ENCODE measurements at regions not wholly inside any gene's neighbourhood (a gene's known extent, or its start where the extent isn't known, plus 50 kb on each side); places are given as distances from the start of the nearest gene placed in this dataset.

GRCh38 chr20:52536040-52536439 lies 344.5 kb upstream of the ZFP64 start:
- Histone ChIP-seq H3K27me3 (no peaks in the 10 kb centered on the region), H3K36me3 (no peaks in the 10 kb centered on the region), H3K4me1 (ENCODE audit: low read depth) (no peaks in the 10 kb centered on the region), H3K9me3 (ENCODE audit: low read depth) (no peaks in the 10 kb centered on the region), H3K27ac (no peak overlapping the region), H3K4me3 (no peak overlapping the region)
- no peak for DNase-seq (ENCODE audit: low read depth in 1 of 2, low spot score in 1 of 2)
- TF ChIP-seq CTCF (IDR thresholded peaks at IDR 0.05; ENCODE audit: low read depth, low read length), result no peak

DNA sequence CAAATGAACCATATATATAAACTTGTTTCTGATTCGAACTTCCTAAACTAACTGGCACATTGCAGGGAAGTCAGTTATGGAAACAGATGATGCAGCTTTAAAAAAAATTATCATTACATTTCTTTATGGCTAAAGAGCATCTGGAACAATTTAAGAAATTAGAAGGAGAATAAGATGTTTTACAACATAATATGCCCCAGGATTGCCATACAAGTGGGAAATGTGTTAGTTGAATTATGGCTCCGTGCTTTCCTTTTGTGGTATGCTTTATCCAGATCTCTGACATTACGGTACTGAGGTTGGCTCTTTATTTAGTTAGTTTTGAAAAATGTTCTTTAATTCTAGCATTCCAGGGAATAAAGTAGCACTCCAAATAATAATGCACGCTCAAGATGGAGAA lies 343.0 kb upstream of the ZFP64 start:
- Histone ChIP-seq H3K27me3 (no peaks in the 10 kb centered on the region), H3K27ac (no peak overlapping the region), H3K4me1 (ENCODE audit: low read depth) (no peaks in the 10 kb centered on the region), H3K9me3 (ENCODE audit: low read depth) (no peaks in the 10 kb centered on the region), H3K4me3 (no peak overlapping the region), H3K36me3 (no peaks in the 10 kb centered on the region)
- no peak for DNase-seq (ENCODE audit: low read depth in 1 of 2, low spot score in 1 of 2)
- no peak for TF ChIP-seq CTCF (IDR thresholded peaks at IDR 0.05; ENCODE audit: low read depth, low read length)

GRCh38 chr20:52533401-52533800 lies 341.8 kb upstream of the ZFP64 start:
- Histone ChIP-seq H3K4me3 (no peak overlapping the region), H3K27ac (no peak overlapping the region), H3K9me3 (ENCODE audit: low read depth) (no peaks in the 10 kb centered on the region), H3K36me3 (no peaks in the 10 kb centered on the region), H3K4me1 (ENCODE audit: low read depth) (no peaks in the 10 kb centered on the region), H3K27me3 (no peaks in the 10 kb centered on the region)
- TF ChIP-seq CTCF (IDR thresholded peaks at IDR 0.05; ENCODE audit: low read depth, low read length), result no peak
- DNase-seq (ENCODE audit: low read depth in 1 of 2, low spot score in 1 of 2), result no peak

DNA sequence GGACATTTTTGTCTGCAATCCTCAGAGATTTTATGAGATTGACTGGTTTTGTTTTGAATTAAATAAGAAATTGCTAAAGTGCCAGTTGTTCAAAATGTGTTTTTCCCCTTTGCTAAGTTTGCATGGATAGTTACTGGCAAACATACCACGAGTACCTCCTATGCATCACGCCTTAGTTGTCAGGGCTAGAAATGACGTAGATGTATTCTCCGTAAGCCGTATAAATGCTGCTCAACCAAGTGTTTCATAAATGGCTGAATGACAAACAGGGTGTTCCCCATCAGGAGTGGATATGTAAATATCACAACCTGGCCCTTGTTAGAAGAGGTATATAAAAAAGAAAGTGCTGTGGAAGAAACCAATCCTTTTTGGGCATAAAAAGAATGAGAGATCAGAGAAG lies 341.1 kb upstream of the ZFP64 start:
- Histone ChIP-seq H3K36me3 (no peaks in the 10 kb centered on the region), H3K27ac (no peak overlapping the region), H3K27me3 (no peaks in the 10 kb centered on the region), H3K4me3 (no peak overlapping the region), H3K9me3 (ENCODE audit: low read depth) (no peaks in the 10 kb centered on the region), H3K4me1 (ENCODE audit: low read depth) (no peaks in the 10 kb centered on the region)
- DNase-seq (ENCODE audit: low read depth in 1 of 2, low spot score in 1 of 2), result no peak
- no peak for TF ChIP-seq CTCF (IDR thresholded peaks at IDR 0.05; ENCODE audit: low read depth, low read length)

DNA sequence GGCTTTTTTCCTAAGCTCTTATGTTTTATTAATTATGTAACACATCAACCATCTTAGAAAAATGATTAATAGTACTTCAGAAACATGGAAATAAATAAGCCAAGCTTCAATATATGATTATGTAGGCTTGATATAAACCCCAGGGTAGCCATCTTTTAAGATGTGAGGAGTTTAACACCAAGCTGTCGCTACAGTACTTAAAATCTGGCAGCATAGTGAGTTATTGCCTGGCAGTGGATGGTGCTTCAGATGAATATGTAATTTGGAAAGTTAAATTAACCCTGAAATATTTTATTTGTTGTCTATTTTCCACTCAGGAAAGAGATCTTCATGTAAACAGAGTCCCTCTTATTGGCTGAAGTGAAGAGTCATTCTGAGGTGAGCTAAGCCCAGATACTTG lies 339.0 kb upstream of the ZFP64 start:
- no peak overlapping the region for H3K27ac ChIP-seq
- H3K4me3 ChIP-seq, result no peak overlapping the region
- no peak for TF ChIP-seq CTCF (IDR thresholded peaks at IDR 0.05; ENCODE audit: low read depth, low read length)
- H3K9me3 ChIP-seq (ENCODE audit: low read depth), result no peaks in the 10 kb centered on the region
- H3K4me1 ChIP-seq (ENCODE audit: low read depth), result no peaks in the 10 kb centered on the region
- H3K36me3 ChIP-seq, result no peaks in the 10 kb centered on the region
- H3K27me3 ChIP-seq, result no peaks in the 10 kb centered on the region
- no peak for DNase-seq (ENCODE audit: low read depth in 1 of 2, low spot score in 1 of 2)

GRCh38 chr20:52529826-52530225 lies 338.2 kb upstream of the ZFP64 start:
- Histone ChIP-seq H3K36me3 (no peaks in the 10 kb centered on the region), H3K4me1 (ENCODE audit: low read depth) (no peaks in the 10 kb centered on the region), H3K27ac (no peak overlapping the region), H3K4me3 (no peak overlapping the region), H3K27me3 (no peaks in the 10 kb centered on the region), H3K9me3 (ENCODE audit: low read depth) (no peaks in the 10 kb centered on the region)
- TF ChIP-seq CTCF (IDR thresholded peaks at IDR 0.05; ENCODE audit: low read depth, low read length), result no peak
- no peak for DNase-seq (ENCODE audit: low read depth in 1 of 2, low spot score in 1 of 2)

Data from cardiac muscle cell (in vitro differentiated cells and primary cell).